ENCODE measurements at regions not wholly inside any gene's neighbourhood (a gene's known extent, or its start where the extent isn't known, plus 50 kb on each side); places are given as distances from the start of the nearest gene placed in this dataset.

DNA sequence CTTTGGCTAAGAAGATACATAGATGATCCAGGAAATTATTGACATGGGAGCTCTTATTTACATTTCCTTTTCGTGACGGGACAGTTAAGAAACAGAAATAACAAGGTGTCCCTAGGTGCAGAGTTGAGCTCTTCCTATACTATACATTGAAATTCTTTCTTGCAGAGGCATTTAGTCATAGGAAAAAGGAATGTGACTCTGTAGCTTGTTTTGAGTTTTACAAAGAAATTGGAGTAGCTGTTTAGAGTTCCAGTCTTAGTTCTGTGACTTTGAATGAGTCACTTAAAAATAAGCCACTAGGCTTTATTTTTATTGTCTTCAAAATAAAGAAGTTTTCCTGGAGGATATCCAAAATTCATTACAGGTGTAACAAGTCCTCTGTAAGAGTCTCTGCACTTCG lies 723.5 kb upstream of the SGO1 start:
- no peak overlapping the region for H3K4me3 ChIP-seq (ENCODE audit: low read depth, low read length)
- TF ChIP-seq CTCF (IDR thresholded peaks at IDR 0.05; ENCODE audit: borderline replicate concordance, insufficient read depth, low read depth, low read length): no peak

GRCh38 chr3:20905210-20905805 lies 719.3 kb upstream of the SGO1 start:
- no peak overlapping the region for H3K4me3 ChIP-seq (ENCODE audit: low read depth, low read length)
- TF ChIP-seq CTCF (IDR thresholded peaks at IDR 0.05; ENCODE audit: borderline replicate concordance, insufficient read depth, low read depth, low read length): no peak

- no peak for TF ChIP-seq CTCF (IDR thresholded peaks at IDR 0.05; ENCODE audit: borderline replicate concordance, insufficient read depth, low read depth, low read length)
- no peak overlapping the region for H3K4me3 ChIP-seq (ENCODE audit: low read depth, low read length)
These were observed 718.7 kb upstream of the SGO1 start for GRCh38 chr3:20904671-20905070.

DNA sequence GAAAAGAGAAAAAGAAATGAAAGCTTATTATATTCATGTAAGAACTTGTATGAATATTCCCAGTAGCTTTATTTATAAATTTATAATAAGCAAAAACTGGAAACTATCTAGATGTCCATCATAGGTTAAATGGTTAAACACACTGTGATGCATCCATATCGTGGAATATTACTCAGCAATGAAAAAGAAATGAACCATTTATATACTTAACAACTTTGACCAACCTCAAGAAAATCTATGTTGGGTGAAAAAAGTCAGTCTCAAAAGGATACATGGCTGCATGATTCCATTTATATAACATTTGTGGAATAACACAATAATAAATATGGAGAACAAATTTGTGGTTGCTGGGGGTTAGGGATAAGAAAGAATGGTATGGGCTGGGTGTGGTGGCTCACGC lies 713.0 kb upstream of the SGO1 start:
- no peak for TF ChIP-seq CTCF (IDR thresholded peaks at IDR 0.05; ENCODE audit: borderline replicate concordance, insufficient read depth, low read depth, low read length)
- H3K4me3 ChIP-seq (ENCODE audit: low read depth, low read length): no peak overlapping the region

DNA sequence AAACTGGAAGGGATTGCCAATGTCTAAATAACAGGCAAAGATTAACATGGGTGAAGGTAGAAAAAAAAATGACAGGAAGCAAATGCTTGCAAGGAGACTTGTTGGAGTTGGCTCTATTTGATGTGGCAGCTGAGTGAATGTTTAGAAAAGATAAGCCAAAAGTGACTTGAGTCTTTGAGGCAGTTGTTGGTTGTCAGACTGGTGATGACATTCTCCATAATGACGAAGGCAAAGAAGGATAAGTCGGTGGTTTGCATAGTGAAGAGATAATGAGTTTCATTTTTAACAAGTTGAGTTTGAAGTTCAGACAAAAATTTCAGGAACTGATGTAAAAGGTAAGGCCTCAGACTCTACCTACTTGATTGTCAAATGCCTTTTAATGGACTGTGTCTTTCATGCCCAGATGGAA lies 704.1 kb upstream of the SGO1 start:
- no peak for TF ChIP-seq CTCF (IDR thresholded peaks at IDR 0.05; ENCODE audit: borderline replicate concordance, insufficient read depth, low read depth, low read length)
- no peak overlapping the region for H3K4me3 ChIP-seq (ENCODE audit: low read depth, low read length)

- no peak overlapping the region for H3K4me3 ChIP-seq (ENCODE audit: low read depth, low read length)
- no peak for TF ChIP-seq CTCF (IDR thresholded peaks at IDR 0.05; ENCODE audit: borderline replicate concordance, insufficient read depth, low read depth, low read length)
These were observed 692.7 kb upstream of the SGO1 start for GRCh38 chr3:20878691-20879090.

GRCh38 chr3:20873235-20873634 lies 687.2 kb upstream of the SGO1 start:
- no peak for TF ChIP-seq CTCF (IDR thresholded peaks at IDR 0.05; ENCODE audit: borderline replicate concordance, insufficient read depth, low read depth, low read length)
- no peak overlapping the region for H3K4me3 ChIP-seq (ENCODE audit: low read depth, low read length)

Measured in GM12875 (cell line).